H1 (cell line): ENCODE measurements at regions not wholly inside any gene's neighbourhood (a gene's known extent, or its start where the extent isn't known, plus 50 kb on each side); places are given as distances from the start of the nearest gene placed in this dataset.

Experiments
- CTCF ChIA-PET: fragments of 300-600 bp; sonication (Branson Sonifier 250); formaldehyde crosslinking; loops from one replicate; lab custom pipeline; 2021; ENCODE audit not compliant: partially characterized antibody; lab: Charles Lee
- POLR2A ChIA-PET: fragments of 300-600 bp; sonication (Branson Sonifier 250); formaldehyde crosslinking; loops from one replicate; lab custom pipeline; 2021; ENCODE audit warnings: inconsistent platforms; ENCODE audit not compliant: partially characterized antibody; lab: Charles Lee
- DNase-seq, 2 experiments: peaks; one replicate each; pipeline versions ENCODE4 v3.0.0 to v3.0.0-alpha.2; 2010 to 2022; ENCODE audit warnings: low spot score in 2 of 2, low read depth in 1 of 2, mixed read lengths in 1 of 2
- FAIRE-seq: peaks from 2 replicates; lab custom pipeline; 2011; peaks lifted over from hg19 to GRCh38; lab: Jason Lieb, UNC
- H2AFZ ChIP-seq: 2 replicates; pipeline ENCODE4 v1.8.1; 2012; ENCODE audit warnings: low read length, inconsistent platforms
- H2AK5ac ChIP-seq: 2 replicates; pipeline ENCODE4 v1.6.1; 2013; ENCODE audit warnings: low read depth, low read length
- H2BK120ac ChIP-seq: replicated peaks from 2 replicates; pipeline ENCODE3; 2013; ENCODE audit warnings: low read depth, low read length, inconsistent platforms
- H2BK12ac ChIP-seq: 2 replicates; pipeline ENCODE4 v1.6.1; 2013; ENCODE audit warnings: low read depth, low read length
- H2BK15ac ChIP-seq: 2 replicates; pipeline ENCODE4 v1.6.1; 2013; ENCODE audit warnings: low read length
- H2BK20ac ChIP-seq: 2 replicates; pipeline ENCODE4 v1.6.1; 2013; ENCODE audit warnings: low read length
- H2BK5ac ChIP-seq: 2 replicates; pipeline ENCODE4 v1.6.1; 2013; ENCODE audit warnings: low read depth, low read length
- H3K14ac ChIP-seq: 2 replicates; pipeline ENCODE4 v1.6.1; 2013; ENCODE audit warnings: inconsistent platforms; ENCODE audit not compliant: insufficient read length
- H3K18ac ChIP-seq: 2 replicates; pipeline ENCODE4 v1.6.1; 2013; ENCODE audit warnings: low read length; ENCODE audit errors: extremely low read depth
- H3K23ac ChIP-seq: 2 replicates; pipeline ENCODE4 v1.6.1; 2013; ENCODE audit warnings: inconsistent platforms; ENCODE audit not compliant: insufficient read length
- H3K23me2 ChIP-seq: 2 replicates; pipeline ENCODE4 v1.6.1; 2013; ENCODE audit warnings: low read depth, low read length
- H3K27ac ChIP-seq: 2 replicates; pipeline ENCODE4 v1.6.1; 2011; ENCODE audit warnings: low read depth, low read length, inconsistent platforms
- H3K27me3 ChIP-seq, 4 experiments: replicated peaks in 1 of 4; 1 replicate in 1 of 4; 2 replicates in 3 of 4; pipeline versions ENCODE4 v1.6.1 to v1.8.1; 2011 to 2013; ENCODE audit warnings: low read length in 3 of 4, mild to moderate bottlenecking in 3 of 4, inconsistent platforms in 2 of 4, mixed read lengths in 2 of 4, moderate library complexity in 1 of 4; ENCODE audit not compliant: control insufficient read depth in 3 of 4, insufficient read depth in 3 of 4; ENCODE audit errors: extremely low read depth in 1 of 4
- H3K36me3 ChIP-seq, 4 experiments: 2 replicates each; pipeline versions ENCODE4 v1.6.1 to v1.8.1; 2011 to 2013; ENCODE audit warnings: mild to moderate bottlenecking in 4 of 4, low read length in 3 of 4, moderate library complexity in 2 of 4, control low read depth in 1 of 4, inconsistent platforms in 1 of 4; ENCODE audit not compliant: insufficient read depth in 4 of 4, control insufficient read depth in 2 of 4
- H3K4ac ChIP-seq: replicated peaks from 2 replicates; pipeline ENCODE3; 2013; ENCODE audit warnings: low read length, low read depth, mixed read lengths, inconsistent platforms; ENCODE audit not compliant: insufficient read length
- H3K4me1 ChIP-seq, 4 experiments: replicated peaks in 1 of 4; 1 replicate in 1 of 4; 2 replicates in 3 of 4; pipeline versions ENCODE4 v1.6.1 to v1.8.1; 2011 to 2013; ENCODE audit warnings: low read length in 3 of 4, inconsistent platforms in 2 of 4, mixed read lengths in 1 of 4; ENCODE audit not compliant: insufficient read depth in 4 of 4, control insufficient read depth in 3 of 4
- H3K4me2 ChIP-seq, 2 experiments: 2 replicates each; pipeline versions ENCODE4 v1.6.1 to v1.8.1; 2011 to 2013; ENCODE audit warnings: low read depth in 2 of 2, low read length in 2 of 2, control low read depth in 1 of 2, inconsistent platforms in 1 of 2, mild to moderate bottlenecking in 1 of 2; ENCODE audit not compliant: insufficient read depth in 1 of 2
- H3K4me3 ChIP-seq, 4 experiments: fragments of 200-600, 300-600 bp in 1 of 4; sonication (generic), shearing (Covaris generic), sonication (Bioruptor Twin) in 1 of 4; 2 replicates each; pipeline versions ENCODE4 v1.5.1 to v1.8.1; 2011 to 2016; ENCODE audit warnings: low read length in 4 of 4, low read depth in 3 of 4, control low read depth in 2 of 4, inconsistent platforms in 2 of 4, mild to moderate bottlenecking in 2 of 4, mixed read lengths in 1 of 4, moderate library complexity in 1 of 4; ENCODE audit not compliant: insufficient read depth in 2 of 4; ENCODE audit errors: extremely low read depth in 1 of 4
- H3K56ac ChIP-seq: replicated peaks from 2 replicates; pipeline ENCODE3; 2013; ENCODE audit warnings: low read depth, mild to moderate bottlenecking, mixed read lengths, low read length, inconsistent platforms; ENCODE audit not compliant: insufficient read length
- H3K79me1 ChIP-seq: 2 replicates; pipeline ENCODE4 v1.6.1; 2013; ENCODE audit warnings: low read depth, low read length, control low read depth
- H3K79me2 ChIP-seq, 2 experiments: 2 replicates each; pipeline versions ENCODE4 v1.6.1 to v1.8.1; 2012 to 2013; ENCODE audit warnings: low read length in 2 of 2, mild to moderate bottlenecking in 2 of 2, inconsistent platforms in 1 of 2; ENCODE audit not compliant: insufficient read depth in 2 of 2, control insufficient read depth in 1 of 2
- H3K9ac ChIP-seq, 4 experiments: replicated peaks in 1 of 4; 1 replicate in 1 of 4; 2 replicates in 3 of 4; pipeline versions ENCODE4 v1.6.1 to v1.8.1; 2011 to 2013; ENCODE audit warnings: low read depth in 3 of 4, low read length in 3 of 4, control low read depth in 2 of 4, mild to moderate bottlenecking in 2 of 4, moderate library complexity in 2 of 4, inconsistent platforms in 1 of 4; ENCODE audit errors: extremely low read depth in 1 of 4
- H3K9me3 ChIP-seq, 2 experiments: 2 replicates each; pipeline versions ENCODE4 v1.6.1 to v1.8.1; 2012 to 2013; ENCODE audit warnings: mild to moderate bottlenecking in 2 of 2, moderate library complexity in 2 of 2, control low read depth in 1 of 2, inconsistent platforms in 1 of 2, low read depth in 1 of 2, low read length in 1 of 2, mixed read lengths in 1 of 2; ENCODE audit not compliant: insufficient read depth in 2 of 2
- H4K20me1 ChIP-seq, 2 experiments: replicated peaks in 1 of 2; 2 replicates each; pipeline versions ENCODE3 to v1.8.1; 2011 to 2013; ENCODE audit warnings: inconsistent platforms in 2 of 2, low read length in 2 of 2, mild to moderate bottlenecking in 1 of 2; ENCODE audit not compliant: insufficient read depth in 2 of 2, control insufficient read depth in 1 of 2
- H4K5ac ChIP-seq: 2 replicates; pipeline ENCODE4 v1.6.1; 2013; ENCODE audit warnings: low read length, low read depth, mixed read lengths, inconsistent platforms; ENCODE audit not compliant: insufficient read length
- H4K8ac ChIP-seq: 2 replicates; pipeline ENCODE4 v1.8.0; 2013; ENCODE audit warnings: mild to moderate bottlenecking, moderate library complexity, low read length, inconsistent platforms; ENCODE audit not compliant: insufficient read depth; ENCODE audit errors: extremely low read depth
- H4K91ac ChIP-seq: replicated peaks from 2 replicates; pipeline ENCODE3; 2013; ENCODE audit warnings: low read length, mixed read lengths, inconsistent platforms; ENCODE audit not compliant: insufficient read length
- ATF2 ChIP-seq: IDR thresholded peaks from 2 replicates; pipeline ENCODE4 v1.6.1; 2012; ENCODE audit warnings: low read length, inconsistent platforms
- BACH1 ChIP-seq: IDR thresholded peaks from 2 replicates; pipeline ENCODE4 v1.6.1; 2012; ENCODE audit warnings: low read length, improper control_type of control experiment
- BRCA1 ChIP-seq: IDR thresholded peaks from 2 replicates; pipeline ENCODE4 v1.6.1; 2012; ENCODE audit warnings: low read depth, low read length, improper control_type of control experiment
- CBX8 ChIP-seq: fragments of 300-800, 300-1000 bp; sonication (generic); IDR thresholded peaks from 2 replicates; pipeline ENCODE4 v1.7.1; 2016; ENCODE audit warnings: low read depth, low read length, borderline replicate concordance
- CHD1 ChIP-seq: IDR thresholded peaks from 2 replicates; pipeline ENCODE4 v1.6.1; 2012; ENCODE audit warnings: low read depth, low read length, improper control_type of control experiment
- EP300 ChIP-seq, 2 experiments: IDR thresholded peaks; 1 replicate in 1 of 2; 2 replicates in 1 of 2; pipeline ENCODE4 v1.6.1; 2011 to 2012; ENCODE audit warnings: low read depth in 2 of 2, low read length in 2 of 2, mild to moderate bottlenecking in 2 of 2, borderline replicate concordance in 1 of 2, inconsistent platforms in 1 of 2, moderate library complexity in 1 of 2
- KDM4A ChIP-seq: IDR thresholded peaks from one replicate; pipeline ENCODE4 v1.7.1; 2012; ENCODE audit warnings: low read depth, mild to moderate bottlenecking, moderate library complexity, low read length, inconsistent platforms; ENCODE audit not compliant: severe bottlenecking
- NANOG ChIP-seq: IDR thresholded peaks from 2 replicates; pipeline ENCODE4 v1.6.1; 2011; ENCODE audit warnings: low read length, low read depth, mild to moderate bottlenecking, inconsistent platforms; ENCODE audit not compliant: insufficient read depth, poor library complexity, severe bottlenecking
- PHF8 ChIP-seq: fragments of 200-600 bp; sonication (generic); conservative IDR thresholded peaks from 2 replicates; pipeline ENCODE4 v1.7.1; 2012; ENCODE audit warnings: low read depth, mild to moderate bottlenecking, inconsistent platforms, low read length, moderate library complexity
- POU5F1 ChIP-seq: IDR thresholded peaks from 2 replicates; pipeline ENCODE4 v1.6.1; 2011; ENCODE audit warnings: low read depth, mild to moderate bottlenecking, low read length, moderate library complexity
- RNF2 ChIP-seq: fragments of 200-900, 300-1000 bp; sonication (generic); IDR thresholded peaks from 2 replicates; pipeline ENCODE4 v1.7.1; 2016; ENCODE audit warnings: borderline replicate concordance, low read depth, mild to moderate bottlenecking, antibody characterized with exemption, low read length; ENCODE audit not compliant: poor library complexity, severe bottlenecking; ENCODE audit errors: missing control alignments
- RXRA ChIP-seq: IDR thresholded peaks from 2 replicates; pipeline ENCODE4 v1.6.1; 2011; ENCODE audit warnings: low read depth, mild to moderate bottlenecking, low read length, moderate library complexity; ENCODE audit not compliant: insufficient read depth
- WGBS, 2 experiments: shearing (Covaris generic) in 1 of 2; methylation state at CpG; one replicate each; pipeline versions ENCODE4 v1.1.6 to v1.1.7; 2013 to 2015; ENCODE audit warnings: low lambda C conversion rate in 2 of 2, mixed read lengths in 2 of 2, inconsistent platforms in 1 of 2, low coverage in 1 of 2, missing lambda C conversion rate in 1 of 2; ENCODE audit not compliant: insufficient replicate concordance in 2 of 2, insufficient coverage in 1 of 2, insufficient read length in 1 of 2; ENCODE audit errors: extremely low coverage in 1 of 2, missing lambda C conversion rate in 1 of 2; 5-methylcytosine and 5-hydroxymethylcytosine counted together

DNA sequence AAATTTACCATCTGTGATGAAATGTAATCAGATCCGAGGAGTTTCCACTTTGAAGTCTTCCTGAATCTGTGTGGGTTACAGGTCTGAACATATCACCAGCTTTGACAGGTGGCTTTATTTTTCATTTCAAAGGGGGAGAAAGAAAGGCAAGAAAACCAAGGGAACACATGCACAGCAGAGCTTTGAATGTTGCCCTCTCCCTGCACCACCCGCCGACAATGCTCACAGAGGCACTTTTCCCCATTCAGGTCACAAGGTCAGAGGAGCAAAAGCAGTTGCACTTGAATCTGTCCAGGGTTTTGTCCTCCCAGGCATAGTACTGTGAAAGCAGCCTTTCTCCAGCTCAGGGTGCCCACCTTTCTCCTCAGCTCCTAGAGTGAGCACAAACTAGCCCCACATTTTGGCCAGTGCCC, 130.2 kb downstream of the OSR1 start:
- POLR2A ChIA-PET, result no interaction called here
- no peak for FAIRE-seq

More for the DNA sequence above, 130.2 kb downstream of the OSR1 start:
- Histone ChIP-seq H2BK15ac (no peak overlapping the region), H2BK12ac (0 out of 2 replicates have a peak overlapping the region, but pooled peaks have one; percentile 6), H3K23ac (no peak overlapping the region), H2AK5ac (no peak overlapping the region), H3K23me2 (no peaks in the 10 kb centered on the region), H3K18ac (peak overlapping the region; percentile 53), H4K20me1 (no peaks in the 10 kb centered on the region), H3K9ac (no peak overlapping the region), H3K56ac (no peak overlapping the region), H2AFZ (no peak overlapping the region), H3K27ac (no peak overlapping the region), H3K27me3 (no peaks in the 10 kb centered on the region), H3K4me2 (peak overlapping the region; percentile 27 to 40; a peak in 2 of 4 replicates), H3K14ac (no peak overlapping the region), H3K36me3 (no peaks in the 10 kb centered on the region), H3K79me1 (no peaks in the 10 kb centered on the region), H2BK120ac (peak overlapping the region; percentile 85), H4K8ac (no peak overlapping the region), H3K4ac (peak overlapping the region; percentile 30), H4K5ac (peak overlapping the region; percentile 3), H3K9me3 (no peaks in the 10 kb centered on the region), H3K4me1 (peaks cover 2 to 16% (median 14%) of the 10 kb centered on the region in 4 experiments), H4K91ac (peak overlapping the region; percentile 83), H3K4me3 (no peak overlapping the region), H3K79me2 (no peaks in the 10 kb centered on the region), H2BK20ac (no peak overlapping the region), H2BK5ac (peak overlapping the region; percentile 60; the same call in 1 of the 2 replicates)
- TF ChIP-seq PHF8, result no peak
- TF ChIP-seq RXRA, result no peak
- TF ChIP-seq BRCA1, result no peak
- no peak for TF ChIP-seq BACH1
- TF ChIP-seq POU5F1, result no peak
- no peak for TF ChIP-seq RNF2
- TF ChIP-seq CHD1, result no peak
- no peak for TF ChIP-seq ATF2
- no peak for TF ChIP-seq CBX8
- no peak for TF ChIP-seq KDM4A
- no peak for TF ChIP-seq NANOG
- no peak for TF ChIP-seq EP300 (IDR thresholded peaks at IDR 0.05; ENCODE audit: borderline replicate concordance in 1 of 2, low read depth in 2 of 2, low read length in 2 of 2)
- DNase-seq, result no peak
- 88% methylated on average over 3 of the region's 3 CpGs; no CpG with 5 or more reads in 1 of the 2 experiments for WGBS, 2 experiments
- CTCF ChIA-PET, result interaction anchor here (0.7 to 1.2 kb wide), 3 partner anchors 85 to 623 kb away, joined by 3 read pairs; no protein-coding TSS in a partner anchor
